GM23338 (cell line): ENCODE measurements at regions not wholly inside any gene's neighbourhood (a gene's known extent, or its start where the extent isn't known, plus 50 kb on each side); places are given as distances from the start of the nearest gene placed in this dataset.

ENCODE experiments used
- ATAC-seq: fragments of 200-7000 bp; cut with Tn5 transposase; 3 replicates; pipeline ENCODE4 v1.9.1; 2020
- DNase-seq: peaks from one replicate; pipeline ENCODE4 v3.0.0-alpha.2; 2015; ENCODE audit warnings: low spot score
- H2AFZ ChIP-seq: fragments of 200-600 bp; sonication (generic); 2 replicates; pipeline ENCODE4 v1.8.0; 2016; ENCODE audit warnings: antibody characterized with exemption, mild to moderate bottlenecking, moderate library complexity
- H3F3A ChIP-seq: fragments of 200-600 bp; sonication (generic); replicated peaks from 2 replicates; pipeline ENCODE4 v1.8.0; 2017; ENCODE audit warnings: antibody characterized with exemption, mixed run types, low read depth
- H3K27ac ChIP-seq: fragments of 200-600 bp; sonication (generic); 2 replicates; pipeline ENCODE4 v1.6.1; 2016; ENCODE audit warnings: low read depth
- H3K27me3 ChIP-seq: fragments of 200-600 bp; sonication (generic); 2 replicates; pipeline ENCODE4 v1.8.0; 2016; ENCODE audit warnings: mild to moderate bottlenecking, mixed run types, moderate library complexity; ENCODE audit not compliant: insufficient read depth
- H3K36me3 ChIP-seq: fragments of 200-600 bp; sonication (generic); 2 replicates; pipeline ENCODE4 v1.8.0; 2016; ENCODE audit warnings: mild to moderate bottlenecking; ENCODE audit not compliant: insufficient read depth
- H3K4me1 ChIP-seq: fragments of 200-600 bp; sonication (generic); 2 replicates; pipeline ENCODE4 v1.8.0; 2016; ENCODE audit warnings: mild to moderate bottlenecking, moderate library complexity; ENCODE audit not compliant: insufficient read depth
- H3K4me2 ChIP-seq: fragments of 200-600 bp; sonication (generic); 2 replicates; pipeline ENCODE4 v1.7.1; 2017; ENCODE audit warnings: mixed run types
- H3K4me3 ChIP-seq: fragments of 200-600 bp; sonication (generic); 2 replicates; pipeline ENCODE4 v1.6.1; 2016; ENCODE audit warnings: mixed run types
- H3K79me2 ChIP-seq: fragments of 200-600 bp; sonication (generic); replicated peaks from 2 replicates; pipeline ENCODE4 v1.8.0; 2017; ENCODE audit warnings: mild to moderate bottlenecking; ENCODE audit not compliant: insufficient read depth
- H3K9me2 ChIP-seq: fragments of 200-600 bp; sonication (generic); 2 replicates; pipeline ENCODE4 v1.8.0; 2017; ENCODE audit not compliant: insufficient read depth
- H4K20me1 ChIP-seq: fragments of 200-600 bp; sonication (generic); replicated peaks from 2 replicates; pipeline ENCODE4 v1.8.0; 2017; ENCODE audit warnings: mild to moderate bottlenecking; ENCODE audit not compliant: insufficient read depth
- H3K27ac Mint-ChIP-seq: 2 replicates; pipeline ENCODE4 v1.8.0; 2020; ENCODE audit warnings: inconsistent platforms, mild to moderate bottlenecking, moderate library complexity, mixed read lengths
- H3K27me3 Mint-ChIP-seq: 3 replicates; pipeline ENCODE4 v1.8.0; 2022; ENCODE audit warnings: low read depth, mild to moderate bottlenecking, moderate library complexity, mixed read lengths, inconsistent platforms; ENCODE audit not compliant: insufficient read depth, poor library complexity
- H3K36me3 Mint-ChIP-seq: 3 replicates; pipeline ENCODE4 v1.8.0; 2021; ENCODE audit warnings: low read depth, mild to moderate bottlenecking, inconsistent platforms, moderate library complexity, mixed read lengths
- H3K4me1 Mint-ChIP-seq: 3 replicates; pipeline ENCODE4 v1.8.0; 2020; ENCODE audit warnings: mild to moderate bottlenecking, inconsistent platforms, mixed read lengths
- H3K4me3 Mint-ChIP-seq: 3 replicates; pipeline ENCODE4 v1.8.0; 2021; ENCODE audit warnings: moderate library complexity, mild to moderate bottlenecking, inconsistent platforms, mixed read lengths
- H3K9me3 Mint-ChIP-seq: 3 replicates; pipeline ENCODE4 v1.8.0; 2020; ENCODE audit warnings: moderate library complexity, mild to moderate bottlenecking, inconsistent platforms, mixed read lengths
- CREB1 ChIP-seq: fragments of 250-450 bp; sonication (Bioruptor Pico); IDR thresholded peaks from 2 replicates; pipeline ENCODE4 v1.5.0; 2020; ENCODE audit warnings: low read depth, mild to moderate bottlenecking, moderate library complexity
- CTCF ChIP-seq, 2 experiments: fragments of 200-600 bp in 1 of 2; sonication (generic) in 1 of 2; conservative IDR thresholded peaks; 2 replicates each; pipeline versions ENCODE4 v1.5.1 to v1.6.1; 2016 to 2017; ENCODE audit warnings: antibody characterized with exemption in 2 of 2, low read depth in 2 of 2, mild to moderate bottlenecking in 2 of 2, moderate library complexity in 1 of 2
- ETS1 ChIP-seq: IDR thresholded peaks from 2 replicates; pipeline ENCODE4 v1.6.1; 2016; ENCODE audit warnings: antibody characterized with exemption
- EZH2 ChIP-seq: fragments of 200-600 bp; sonication (generic); IDR thresholded peaks from one replicate; pipeline ENCODE4 v1.8.0; 2017; ENCODE audit warnings: antibody characterized with exemption, mild to moderate bottlenecking, low read depth; ENCODE audit not compliant: unreplicated experiment
- EZH2phosphoT487 ChIP-seq: fragments of 200-600 bp; sonication (generic); IDR thresholded peaks from one replicate; pipeline ENCODE4 v1.8.1; 2018; ENCODE audit warnings: antibody characterized with exemption; ENCODE audit not compliant: unreplicated experiment
- JUNB ChIP-seq: IDR thresholded peaks from one replicate; pipeline ENCODE4 v1.6.1; 2016; ENCODE audit warnings: antibody characterized with exemption; ENCODE audit not compliant: unreplicated experiment
- NANOG ChIP-seq: IDR thresholded peaks from 2 replicates; pipeline ENCODE4 v1.6.1; 2016; ENCODE audit warnings: antibody characterized with exemption, borderline replicate concordance
- POLR2AphosphoS5 ChIP-seq: IDR thresholded peaks from 2 replicates; pipeline ENCODE4 v1.6.1; 2016; ENCODE audit warnings: antibody characterized with exemption, low read depth
- STAT1 ChIP-seq: IDR thresholded peaks from one replicate; pipeline ENCODE4 v1.6.1; 2016; ENCODE audit warnings: antibody characterized with exemption; ENCODE audit not compliant: unreplicated experiment
- ZNF114 ChIP-seq: fragments of 250-450 bp; sonication (Bioruptor Pico); IDR thresholded peaks from 2 replicates; pipeline ENCODE4 v1.5.0; 2020; ENCODE audit warnings: mild to moderate bottlenecking, moderate library complexity
- ZNF331 ChIP-seq: fragments of 250-450 bp; sonication (Bioruptor Pico); IDR thresholded peaks from 2 replicates; pipeline ENCODE4 v1.5.0; 2020; ENCODE audit warnings: low read depth, mild to moderate bottlenecking, moderate library complexity
- ZNF462 ChIP-seq: fragments of 250-450 bp; sonication (Bioruptor Pico); IDR thresholded peaks from 2 replicates; pipeline ENCODE4 v1.5.0; 2020; ENCODE audit warnings: mild to moderate bottlenecking, moderate library complexity

GRCh38 chr9:23444658-23445057, 381.4 kb downstream of the ELAVL2 start:
- Histone ChIP-seq H3K4me3 (no peak overlapping the region), H3K79me2 (no peaks in the 10 kb centered on the region), H4K20me1 (no peaks in the 10 kb centered on the region), H3K27ac (no peak overlapping the region), H2AFZ (no peak overlapping the region), H3K9me2 (peaks cover 6% of the 10 kb centered on the region; the same call in 1 of the 2 replicates), H3F3A (no peaks in the 10 kb centered on the region), H3K4me2 (no peak overlapping the region), H3K4me1 (no peaks in the 10 kb centered on the region; the same call in 1 of the 2 replicates), H3K36me3 (no peaks in the 10 kb centered on the region), H3K27me3 (no peaks in the 10 kb centered on the region)
- no peak for DNase-seq
- no peaks in the 10 kb centered on the region for H3K36me3 Mint-ChIP-seq
- ATAC-seq: no peak
- no peaks in the 10 kb centered on the region for H3K27me3 Mint-ChIP-seq
- peaks cover 7% of the 10 kb centered on the region; the same call in 2 of the 3 replicates for H3K4me1 Mint-ChIP-seq
- no peak overlapping the region for H3K4me3 Mint-ChIP-seq
- H3K27ac Mint-ChIP-seq: no peak overlapping the region
- no peaks in the 10 kb centered on the region; the same call in 2 of the 3 replicates for H3K9me3 Mint-ChIP-seq
- TF ChIP-seq ZNF331 (CRISPR knock-in tag): no peak
- no peak for TF ChIP-seq ZNF114

- DNase-seq: peak; percentile 39
- no peaks in the 10 kb centered on the region for H3K36me3 Mint-ChIP-seq
- ATAC-seq: peak; percentile 71
- TF ChIP-seq CREB1 (CRISPR knock-in tag): no peak
- TF ChIP-seq STAT1: no peak
- no peak for TF ChIP-seq ZNF462 (CRISPR knock-in tag)
- no peak for TF ChIP-seq EZH2phosphoT487
- no peak for TF ChIP-seq CTCF (conservative IDR thresholded peaks at IDR 0.05; ENCODE audit: low read depth in 2 of 2)
- no peak for TF ChIP-seq JUNB
- no peak for TF ChIP-seq EZH2
- TF ChIP-seq NANOG: no peak
- TF ChIP-seq ZNF331 (CRISPR knock-in tag): no peak
- TF ChIP-seq POLR2AphosphoS5: no peak
- TF ChIP-seq ETS1: no peak
- no peak for TF ChIP-seq ZNF114
Observed at GRCh38 chr9:23447166-23447565, 378.9 kb downstream of the ELAVL2 start.

More at GRCh38 chr9:23447166-23447565, 378.9 kb downstream of the ELAVL2 start:
- Histone ChIP-seq H3K4me1 (no peaks in the 10 kb centered on the region; the same call in 1 of the 2 replicates), H3K79me2 (no peaks in the 10 kb centered on the region), H4K20me1 (no peaks in the 10 kb centered on the region), H3K27ac (no peak overlapping the region), H3K27me3 (no peaks in the 10 kb centered on the region), H3K4me2 (no peak overlapping the region), H3K9me2 (no peaks in the 10 kb centered on the region), H3K36me3 (no peaks in the 10 kb centered on the region), H2AFZ (peak overlapping the region; percentile 19; the same call in 1 of the 2 replicates), H3K4me3 (no peak overlapping the region), H3F3A (no peaks in the 10 kb centered on the region)
- H3K4me3 Mint-ChIP-seq: no peak overlapping the region
- H3K9me3 Mint-ChIP-seq: 0 out of 3 replicates have a peak, but pooled peaks cover 4% of the 10 kb centered on the region
- H3K27me3 Mint-ChIP-seq: peaks cover 2% of the 10 kb centered on the region
- H3K27ac Mint-ChIP-seq: no peak overlapping the region
- H3K4me1 Mint-ChIP-seq: peaks cover 7% of the 10 kb centered on the region; the same call in 2 of the 3 replicates
